AG08395 (cell line): ENCODE measurements at regions not wholly inside any gene's neighbourhood (a gene's known extent, or its start where the extent isn't known, plus 50 kb on each side); places are given as distances from the start of the nearest gene placed in this dataset.
"Not testable (repeated sequence)": the region's sequence is repeated elsewhere in the genome, so short reads cannot be mapped to it uniquely, and the experiment has no call there.

Experiments used
- DNase-seq: peaks from one replicate; pipeline ENCODE4 v3.0.0; 2012; ENCODE audit warnings: mixed read lengths, low spot score

DNA sequence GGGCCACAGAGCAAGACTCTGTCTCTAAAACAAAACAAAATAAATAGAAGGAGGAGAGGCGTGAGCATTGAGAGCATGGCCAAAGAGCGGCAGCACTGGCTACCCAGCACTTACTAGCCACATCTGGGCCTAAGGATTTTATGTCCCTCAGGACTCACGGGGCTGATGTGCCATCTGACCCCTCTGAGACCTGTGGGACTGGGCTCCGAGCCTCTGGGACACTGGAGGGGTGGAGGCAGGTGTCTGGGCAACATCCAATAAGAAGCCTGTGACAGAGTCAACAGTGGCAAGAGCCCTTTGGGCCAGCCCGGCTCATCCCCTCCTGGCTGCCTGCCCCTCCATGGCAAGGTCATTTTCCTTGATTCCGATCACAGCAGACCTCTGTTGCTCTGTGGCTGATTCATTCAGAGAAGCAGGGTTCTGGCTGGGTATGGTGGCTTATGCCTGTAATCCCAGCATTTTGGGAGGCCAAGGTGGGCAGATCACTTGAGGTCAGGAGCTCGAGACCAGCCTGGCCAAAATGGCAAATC, 60.7 kb downstream of the RRM2 start:
- DNase-seq: no peak

DNA sequence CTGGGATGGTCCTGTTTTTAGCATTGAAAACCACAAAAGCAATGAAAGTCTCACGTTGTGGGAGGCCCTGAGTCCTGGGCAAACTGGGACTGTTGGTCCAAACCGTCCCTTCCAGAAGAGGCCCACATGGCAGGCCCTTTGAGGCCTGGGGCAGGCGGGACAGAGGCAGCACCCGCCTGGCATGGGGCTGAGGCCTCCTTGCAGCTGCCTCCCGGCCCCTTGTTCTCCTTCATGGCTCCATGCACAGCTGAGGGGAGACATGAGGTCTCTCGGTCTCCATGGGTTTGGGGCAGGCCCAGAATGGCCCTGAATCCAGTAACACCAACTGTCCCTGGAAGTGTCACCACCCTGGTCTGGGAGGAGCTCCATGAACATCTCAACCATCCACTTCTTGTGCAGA, 61.9 kb downstream of the RRM2 start:
- DNase-seq: no peak

DNA sequence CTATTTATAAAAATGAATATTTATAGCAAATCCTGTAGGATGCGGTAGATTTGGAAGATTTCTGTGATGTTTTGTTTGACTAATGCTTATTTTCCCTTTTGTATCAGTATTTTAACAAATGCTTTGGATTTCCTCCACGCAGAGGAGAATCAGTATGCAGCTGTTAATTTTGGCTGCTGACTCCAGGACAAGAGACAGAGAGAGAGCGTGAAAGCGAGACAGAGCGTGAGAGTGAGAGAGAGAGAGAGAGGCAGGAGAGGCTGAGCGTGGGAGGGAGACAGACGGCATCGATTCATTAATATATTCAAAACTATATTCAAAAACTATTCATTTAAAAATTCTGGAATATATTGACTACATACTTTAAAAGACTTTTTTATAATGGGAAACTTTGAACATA, 62.5 kb downstream of the RRM2 start:
- peak; percentile 25 for DNase-seq

DNA sequence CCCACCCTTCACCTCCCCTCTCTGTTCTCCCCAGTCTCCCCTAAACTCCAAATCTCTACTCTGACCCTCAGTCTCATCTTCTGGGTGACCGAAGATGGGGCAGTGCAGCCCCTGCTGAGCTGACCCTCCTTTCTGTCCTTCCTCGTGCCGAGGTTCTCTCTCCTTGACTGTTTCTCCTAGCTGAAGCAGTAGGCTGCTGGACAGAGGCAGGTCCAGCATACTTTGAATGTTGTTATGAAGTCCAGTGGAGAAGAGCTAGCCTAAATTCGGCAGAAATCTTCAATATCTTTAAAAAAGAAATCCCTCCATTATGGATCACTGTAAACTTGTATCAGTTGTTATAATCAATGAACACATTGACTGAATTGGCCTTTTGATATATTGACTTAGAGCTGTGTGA, 63.2 kb downstream of the RRM2 start:
- DNase-seq: no peak

DNA sequence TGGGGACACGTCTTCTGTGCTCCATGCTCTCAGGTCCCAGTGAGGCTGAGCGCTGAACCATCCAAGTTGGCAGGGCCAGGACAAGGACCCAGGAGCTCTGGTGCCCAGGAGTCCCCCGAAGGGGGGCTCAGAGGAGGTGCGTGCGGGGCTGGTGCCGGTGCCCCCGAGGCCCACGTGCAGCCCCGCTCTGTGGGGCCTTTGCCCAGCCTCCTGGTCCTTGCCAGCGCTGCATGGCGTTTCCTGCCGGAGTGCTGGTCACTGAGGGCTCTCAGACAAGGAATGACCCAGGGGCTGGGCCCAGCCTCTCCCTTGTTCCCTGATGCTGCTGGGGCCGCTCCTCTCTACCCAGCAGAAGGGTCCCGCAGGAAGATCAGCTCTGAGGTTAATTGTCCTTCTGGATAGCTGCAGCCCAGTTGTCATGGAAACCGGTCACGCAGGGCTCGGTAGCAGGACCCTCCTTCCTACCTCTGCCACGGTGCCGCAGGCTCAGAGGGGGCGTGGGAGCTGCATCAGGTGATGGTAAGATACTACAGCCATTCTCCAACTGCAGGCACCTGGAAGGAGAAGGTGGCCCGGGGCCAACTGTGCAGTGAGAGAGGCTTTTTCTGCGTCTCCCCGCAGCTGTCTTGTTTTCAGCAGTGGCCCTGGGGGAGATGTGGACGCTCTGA, 64.5 kb downstream of the RRM2 start:
- no peak for DNase-seq

DNA sequence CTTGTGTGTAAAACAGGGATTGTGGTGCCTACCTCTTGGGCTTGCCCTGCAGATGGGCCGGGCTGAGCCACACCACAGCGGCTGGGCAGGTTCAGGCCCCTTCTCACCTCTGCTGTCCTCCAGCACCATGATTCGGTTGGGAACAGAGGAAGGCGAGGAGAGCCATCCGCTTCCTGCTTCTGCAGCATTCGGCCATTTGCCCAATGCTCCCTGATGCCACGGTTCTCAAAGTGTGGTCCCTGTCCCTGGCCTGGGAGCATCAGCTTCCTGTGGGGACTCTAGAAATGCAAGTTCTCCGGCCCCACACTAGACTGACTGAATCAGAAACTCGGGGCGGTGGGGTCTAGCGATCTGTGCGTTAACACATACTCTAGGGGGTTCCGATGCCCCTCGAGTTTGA, 65.1 kb downstream of the RRM2 start:
- DNase-seq: no peak

DNA sequence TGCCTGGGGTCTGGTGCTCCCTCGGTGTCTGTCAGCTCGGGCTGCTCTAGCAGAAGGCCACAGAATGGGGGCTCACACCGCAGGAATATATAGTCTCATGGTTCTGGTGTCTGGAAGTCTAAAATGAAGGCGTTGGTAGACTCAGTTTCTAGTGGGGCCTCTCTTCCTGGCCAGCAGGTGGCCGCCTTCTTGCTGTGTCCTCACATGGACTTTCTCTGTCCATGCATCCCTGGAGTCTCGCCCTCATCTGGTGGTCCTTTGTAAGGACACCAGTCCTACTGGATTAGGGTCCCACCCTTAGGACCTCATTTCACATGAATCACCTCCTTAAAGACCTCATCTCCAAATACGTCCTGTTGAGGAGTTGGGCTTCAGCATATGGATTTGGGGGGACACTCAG, 65.7 kb downstream of the RRM2 start:
- DNase-seq: no peak

DNA sequence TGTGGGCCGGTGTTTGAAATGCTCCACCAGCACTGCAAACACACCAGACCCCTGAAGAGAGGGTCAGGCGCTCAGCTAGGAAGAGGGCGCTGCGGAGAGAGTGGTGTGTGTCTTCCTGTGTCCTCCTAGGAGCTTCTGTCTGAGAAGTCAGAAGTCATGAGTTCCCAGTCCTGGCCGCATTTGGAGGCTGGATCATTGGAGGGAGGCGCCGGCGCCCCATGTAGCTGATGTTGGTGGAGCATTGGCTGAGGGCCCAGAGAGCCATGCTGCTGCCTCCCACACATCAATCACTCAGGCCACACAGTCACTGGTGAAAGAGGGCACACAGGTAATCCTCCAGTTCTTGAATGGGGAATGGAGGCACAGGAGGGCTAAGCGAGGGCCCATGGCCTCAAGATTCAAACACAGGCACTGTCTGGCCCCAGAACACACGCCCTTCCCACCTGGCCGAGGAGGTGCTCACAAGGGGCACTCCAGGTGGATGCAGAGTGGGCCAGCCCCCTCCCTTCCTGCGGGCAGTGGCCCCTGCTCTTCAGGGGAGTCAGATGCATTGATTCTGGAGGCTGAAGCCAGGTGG, 66.3 kb downstream of the RRM2 start:
- no peak for DNase-seq

DNA sequence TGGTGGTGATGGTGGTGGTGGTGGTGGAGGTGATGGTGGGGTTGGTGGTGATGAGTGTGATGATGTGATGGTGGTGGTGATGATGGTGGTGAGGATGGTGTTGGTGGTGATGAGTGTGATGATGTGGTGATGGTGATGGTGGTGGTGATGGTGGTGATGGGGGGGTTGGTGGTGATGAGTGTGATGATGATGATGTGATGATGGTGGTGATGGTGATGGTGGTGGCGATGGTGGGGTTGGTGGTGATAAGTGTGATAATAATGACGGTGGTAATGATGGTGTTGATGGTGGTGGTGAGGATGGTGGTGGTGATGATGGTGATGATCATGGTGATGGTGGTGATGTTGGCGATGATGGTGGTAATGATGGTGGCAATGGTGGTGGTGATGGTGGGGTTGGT, 67.7 kb downstream of the RRM2 start:
- DNase-seq: no peak

DNA sequence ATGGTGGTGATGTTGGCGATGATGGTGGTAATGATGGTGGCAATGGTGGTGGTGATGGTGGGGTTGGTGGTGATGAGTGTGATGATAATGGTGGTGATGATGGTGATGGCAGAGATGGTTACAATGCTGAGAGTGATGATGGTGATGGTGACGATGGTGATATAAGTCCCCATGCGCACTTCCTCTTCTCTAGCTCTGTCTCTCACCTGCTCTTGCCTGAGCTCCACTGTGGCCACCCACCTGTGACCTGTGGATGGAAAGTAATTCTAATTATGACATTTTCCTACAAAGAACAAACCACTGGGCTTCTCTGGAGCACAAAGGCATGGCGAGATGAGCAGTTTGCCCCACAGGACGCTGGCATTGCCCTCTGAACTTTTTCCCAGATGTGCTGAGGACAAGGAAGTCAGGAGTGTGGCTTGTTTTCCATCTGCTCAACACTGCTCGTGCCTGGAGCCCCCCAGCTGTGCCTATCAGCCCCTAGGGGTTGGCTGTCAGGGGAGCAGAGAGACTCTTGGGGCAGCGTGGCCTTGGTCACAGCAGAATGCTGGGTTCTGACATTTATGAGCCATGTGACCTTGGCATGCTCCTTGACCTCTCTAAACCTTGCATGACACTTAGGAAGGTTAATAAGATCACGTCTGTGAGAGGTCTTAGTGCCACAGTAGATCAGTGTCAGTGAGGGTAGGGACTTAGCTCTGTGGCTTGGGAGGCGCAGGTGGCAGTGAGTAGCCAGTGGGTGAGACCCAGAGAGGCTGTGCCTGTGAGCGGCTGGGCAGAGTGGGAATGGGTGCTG, 68.4 kb downstream of the RRM2 start:
- DNase-seq: no peak

DNA sequence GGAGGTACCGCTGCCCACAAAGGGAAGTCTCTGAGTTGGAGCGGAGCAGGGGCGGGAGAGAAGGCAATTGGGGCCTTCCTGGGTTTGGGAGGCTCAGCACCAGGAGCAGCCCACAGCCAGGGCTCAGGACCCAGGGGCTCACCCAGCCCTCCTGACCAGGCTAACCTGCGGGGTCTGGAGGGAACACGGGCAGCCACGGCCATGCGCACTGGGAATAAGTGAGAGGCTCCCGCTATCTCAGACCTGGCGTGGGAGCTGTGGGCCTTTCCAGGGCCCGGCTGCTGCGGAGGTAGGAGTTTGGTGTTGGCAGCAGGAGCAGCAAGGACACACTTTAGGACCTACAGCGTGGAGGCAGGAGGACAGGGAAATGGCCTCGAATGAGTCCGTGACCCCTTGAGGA, 69.0 kb downstream of the RRM2 start:
- DNase-seq: no peak

DNA sequence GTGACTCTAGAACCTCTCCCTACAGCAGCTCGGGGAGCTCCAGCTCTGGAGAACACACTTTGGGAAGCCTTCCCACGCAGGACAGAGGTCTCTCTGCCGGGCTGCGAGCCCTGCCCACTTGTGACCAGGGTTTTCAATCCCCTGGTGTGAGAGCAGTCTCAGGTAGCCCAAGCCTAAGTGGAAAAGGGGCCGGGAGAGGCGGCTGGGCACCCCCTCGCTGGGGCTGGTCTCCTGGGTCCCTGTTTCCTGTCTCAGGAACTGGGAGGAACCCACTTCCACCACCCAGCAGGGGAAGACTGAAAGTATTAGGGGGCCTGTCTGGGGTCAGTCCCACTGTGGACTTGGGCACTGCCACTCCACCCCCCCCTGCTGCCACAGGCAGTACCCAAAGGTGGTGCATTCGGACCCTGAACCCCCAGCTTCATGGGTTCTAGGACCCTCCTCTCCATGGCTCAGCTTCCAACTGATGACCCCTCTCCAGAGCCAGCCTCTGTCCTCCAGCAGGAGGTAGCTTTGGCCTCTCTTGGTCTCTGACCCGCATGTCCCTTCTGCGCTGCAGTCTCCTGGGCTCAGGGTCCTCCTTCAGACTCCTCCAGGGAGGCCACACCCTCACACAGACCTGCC, 70.0 kb downstream of the RRM2 start:
- DNase-seq: no peak

DNA sequence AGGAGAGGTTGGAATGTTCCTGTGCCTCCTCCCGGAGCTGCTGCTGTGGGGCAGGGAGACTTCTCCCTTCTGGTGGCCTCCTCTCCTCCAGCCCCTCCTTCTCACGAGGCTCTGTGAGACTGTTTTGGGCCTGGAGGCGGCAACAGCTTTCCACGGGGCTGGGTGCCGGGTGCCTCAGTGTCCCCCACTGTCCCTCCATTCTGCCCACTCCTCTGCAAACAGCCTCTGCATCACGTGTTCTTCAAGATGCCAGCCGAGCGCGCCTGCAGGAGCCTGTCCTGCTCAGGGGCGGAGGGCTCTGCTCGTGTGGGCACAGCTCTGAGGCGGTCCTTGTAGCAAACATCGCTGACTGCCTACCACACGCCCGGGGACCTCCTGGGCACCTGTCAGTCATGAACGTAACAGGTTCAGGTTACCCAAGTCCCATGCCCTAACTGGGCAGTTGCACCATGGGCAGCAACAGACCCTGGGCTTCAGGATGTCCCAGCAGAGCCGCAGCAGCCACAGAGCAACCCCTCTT, 70.8 kb downstream of the RRM2 start:
- DNase-seq: no peak

DNA sequence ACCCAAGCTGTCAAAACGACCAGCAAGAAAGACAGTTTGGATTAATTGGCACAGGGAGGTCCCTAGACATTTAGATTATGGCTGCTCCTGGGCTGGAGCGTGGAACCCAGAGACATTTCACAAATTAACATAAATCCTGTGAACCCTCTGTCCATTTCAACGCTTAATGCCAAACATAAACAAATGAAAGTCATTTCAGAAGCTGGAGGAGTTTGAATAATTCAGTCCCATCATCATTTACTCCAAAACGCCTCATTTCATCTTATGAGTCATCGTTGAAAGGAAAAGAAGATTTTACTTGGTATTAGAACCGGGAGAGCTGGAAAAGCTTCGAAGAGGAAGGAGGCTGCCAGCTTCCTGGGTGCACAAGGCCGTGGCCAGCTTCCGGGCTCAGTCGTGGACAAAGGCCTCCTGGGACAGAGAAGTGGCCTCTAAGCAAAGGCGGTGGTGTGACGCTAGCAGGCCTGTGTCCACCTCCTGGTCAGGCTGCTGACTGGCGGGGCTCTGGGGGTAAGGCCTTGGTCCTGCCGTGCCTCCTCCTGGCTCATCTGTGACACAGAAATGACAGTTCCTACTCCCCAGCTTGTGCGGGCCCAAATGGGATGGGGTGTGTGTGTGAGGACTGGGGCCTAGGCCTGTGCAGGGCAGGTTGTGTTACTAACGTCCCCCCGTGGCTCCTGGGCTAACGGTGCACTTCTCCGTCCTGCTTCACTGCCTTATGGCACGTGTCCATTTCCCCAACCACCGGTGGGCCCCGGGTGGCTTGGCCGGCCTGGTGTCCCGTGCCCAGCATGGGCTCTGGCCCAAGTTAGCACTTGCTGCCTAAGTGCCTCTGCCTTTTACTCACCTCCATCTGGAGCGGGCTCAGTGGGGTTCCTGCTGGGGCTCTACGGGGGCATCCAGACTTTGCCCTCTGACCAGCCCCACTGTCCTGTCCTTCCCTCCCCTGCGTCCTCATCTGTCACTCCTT, 71.6 kb downstream of the RRM2 start:
- peak; percentile 64 for DNase-seq

DNA sequence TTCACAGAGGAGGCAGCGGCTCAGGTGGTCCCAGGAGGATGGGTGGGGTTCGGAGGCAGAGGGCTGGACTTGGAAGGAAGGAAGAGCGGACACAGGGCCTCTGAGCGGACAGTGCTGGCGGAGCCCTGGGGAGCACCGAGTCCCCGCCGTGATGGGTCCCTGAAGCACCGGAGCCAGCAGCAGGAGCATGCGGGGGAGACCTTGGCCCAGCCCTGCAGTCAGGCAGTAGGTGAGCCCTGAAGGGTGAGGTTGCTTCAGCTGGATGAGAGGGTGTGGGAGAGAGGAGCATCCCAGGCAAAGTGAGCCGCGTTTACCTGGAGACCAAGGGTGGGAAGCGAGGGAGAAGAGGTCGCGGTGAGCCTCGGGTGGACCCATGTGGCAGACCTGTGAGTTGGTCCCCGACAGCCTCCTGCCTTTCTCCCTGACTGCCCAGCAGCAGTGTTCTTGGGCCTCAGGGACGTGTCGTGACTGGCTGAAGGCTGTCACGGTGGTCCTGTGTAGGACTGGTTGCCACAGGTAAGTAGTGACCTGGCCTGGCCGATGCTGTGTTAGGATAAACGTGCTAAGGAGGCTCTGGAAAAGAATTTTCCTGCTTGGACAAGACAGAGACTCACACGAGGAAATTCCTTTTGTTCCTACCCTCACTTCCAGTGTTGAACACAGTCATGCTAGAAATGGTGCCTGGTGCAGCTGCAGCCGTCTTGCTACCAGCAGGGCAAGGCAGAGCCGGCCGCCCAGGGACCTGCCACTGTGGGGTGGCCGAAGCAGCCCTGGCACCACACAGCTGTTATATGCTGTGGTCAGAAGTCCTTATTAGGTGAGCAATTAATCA, 73.0 kb downstream of the RRM2 start:
- no peak for DNase-seq

DNA sequence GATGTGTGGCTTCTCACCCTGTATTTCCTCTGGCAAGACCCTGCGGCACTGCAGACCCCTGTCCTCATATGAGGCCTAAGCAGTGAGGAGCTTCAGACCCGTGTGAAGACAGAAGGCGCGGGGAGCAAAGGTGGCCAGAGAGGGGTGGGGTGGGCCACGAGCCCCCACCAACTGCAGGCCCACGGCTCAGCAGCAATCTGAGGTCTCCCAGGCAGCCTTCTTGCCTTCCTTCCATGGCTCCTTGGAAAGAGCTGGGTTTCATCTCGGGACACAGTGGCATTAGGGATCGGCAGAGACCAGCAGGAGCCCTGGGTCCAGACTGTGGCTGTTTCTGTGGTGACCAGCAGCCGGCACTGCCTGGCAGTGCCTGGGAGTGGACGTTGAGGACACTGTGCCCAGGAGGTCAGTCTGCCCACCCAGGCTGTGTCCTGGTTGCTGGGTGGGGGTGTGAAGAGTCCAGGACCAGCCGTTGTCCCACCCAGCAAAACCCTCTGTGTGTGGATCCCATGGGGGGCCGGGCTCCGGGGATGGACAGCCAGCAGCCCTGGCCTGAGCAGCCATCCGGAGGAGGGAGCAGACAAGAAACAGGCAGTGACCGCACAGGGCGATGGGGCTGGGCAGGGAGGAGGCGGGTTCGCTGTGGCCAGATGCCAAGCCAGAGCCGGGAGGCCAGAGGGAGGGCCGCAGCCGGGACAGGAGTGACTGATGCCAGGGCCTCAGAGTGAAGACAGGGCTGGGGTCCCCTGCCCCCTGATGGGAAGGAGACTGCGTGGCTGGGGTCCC, 73.8 kb downstream of the RRM2 start:
- DNase-seq: no peak

DNA sequence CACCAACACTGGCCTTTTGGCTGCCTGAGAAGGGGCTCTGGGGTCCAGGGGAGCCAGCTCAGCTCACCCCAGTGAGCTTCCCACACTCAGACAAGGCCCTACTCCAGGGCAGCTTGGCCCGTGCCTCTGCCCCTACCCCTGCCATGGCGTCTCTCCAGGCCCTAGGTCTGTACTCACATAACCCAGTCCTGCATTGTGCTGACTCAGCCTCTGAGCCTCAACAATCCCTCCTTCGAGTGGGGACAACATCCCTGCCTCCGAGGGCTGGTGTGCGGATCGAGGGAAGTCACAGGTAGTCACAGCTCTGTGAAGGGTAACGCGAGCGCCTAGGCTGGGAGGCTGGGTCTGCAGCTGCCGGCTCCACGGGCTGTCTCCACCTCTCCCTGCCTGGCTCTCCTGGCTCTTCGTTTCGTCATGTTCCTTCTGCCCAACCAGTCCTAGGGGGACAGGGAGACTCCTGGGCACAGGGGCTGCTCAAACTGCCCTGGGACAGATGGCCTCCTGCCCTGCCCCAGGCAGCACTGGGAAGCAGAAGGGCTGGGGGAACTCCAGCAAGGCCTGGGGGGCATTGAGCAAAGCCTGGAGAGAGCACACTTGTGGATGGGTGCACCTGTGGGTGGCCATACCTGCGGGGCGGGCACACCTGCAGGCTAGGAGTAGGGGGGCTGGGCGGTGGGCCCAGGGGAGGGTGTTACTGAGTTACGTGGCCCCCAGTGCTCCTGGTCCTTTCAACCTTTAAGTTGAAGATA, 74.6 kb downstream of the RRM2 start:
- no peak for DNase-seq

DNA sequence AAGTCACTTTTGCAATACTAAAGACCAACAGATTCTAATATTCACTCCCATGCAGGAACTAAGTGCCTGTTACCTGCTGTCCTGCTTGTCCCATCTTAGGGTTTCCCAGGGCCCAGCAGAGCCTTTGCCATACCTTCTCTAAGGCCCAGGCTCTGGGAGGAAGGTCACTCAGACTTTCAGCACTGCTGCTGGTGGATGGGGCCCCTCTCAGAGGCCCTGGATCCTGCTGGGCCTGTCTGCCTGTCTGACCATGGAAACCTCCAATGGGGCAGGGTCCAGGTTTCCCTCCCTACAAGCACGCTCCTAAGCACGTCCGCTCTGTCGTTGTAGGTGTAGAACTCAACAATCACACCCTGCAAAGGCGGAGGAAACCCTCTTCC, 75.1 kb downstream of the RRM2 start:
- DNase-seq: no peak

DNA sequence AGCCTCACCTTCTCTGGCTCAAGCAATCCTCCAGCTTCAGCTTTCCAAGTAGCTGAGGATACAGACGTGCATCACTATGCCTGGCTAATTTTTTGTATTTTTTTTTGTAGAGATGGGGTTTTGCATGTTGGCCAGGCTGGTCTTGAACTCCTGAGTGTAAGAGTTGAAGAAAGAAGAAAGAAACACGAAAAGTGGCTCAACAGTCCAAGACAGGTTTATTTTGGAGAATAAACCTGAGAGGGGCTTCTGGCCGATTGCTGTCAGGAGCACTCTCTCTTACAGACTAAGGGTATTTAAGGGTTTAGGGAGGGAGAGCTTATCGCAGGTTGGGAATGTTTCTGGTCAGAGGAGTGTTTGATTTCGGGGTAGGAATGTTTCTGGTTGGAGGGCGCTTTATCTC, 75.9 kb downstream of the RRM2 start:
- not testable (repeated sequence) for DNase-seq
